ENCODE measurements at regions not wholly inside any gene's neighbourhood (a gene's known extent, or its start where the extent isn't known, plus 50 kb on each side); places are given as distances from the start of the nearest gene placed in this dataset.

DNA sequence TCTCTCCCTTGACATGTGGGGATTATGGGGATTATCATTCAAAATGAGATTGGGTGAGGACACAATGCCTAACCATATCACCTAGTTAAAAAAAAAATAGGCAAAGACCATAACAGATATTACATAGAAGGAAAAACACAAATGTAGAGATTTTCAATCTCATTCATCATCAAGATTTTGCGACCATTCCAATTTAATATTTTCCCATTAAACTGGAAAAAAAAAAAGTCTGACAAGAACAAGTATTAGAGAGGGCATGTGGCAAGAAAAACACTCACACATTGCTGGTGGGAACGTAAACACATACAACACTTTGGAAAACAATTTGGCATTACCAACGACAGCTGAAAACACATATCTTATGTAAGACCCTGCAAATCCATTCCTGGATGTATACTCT, 71.0 kb upstream of the MYCN start:
- no peak for ATAC-seq (ENCODE audit: low FRiP score)
- no peak for DNase-seq (ENCODE audit: low spot score)
- TF ChIP-seq, protein P1, sequence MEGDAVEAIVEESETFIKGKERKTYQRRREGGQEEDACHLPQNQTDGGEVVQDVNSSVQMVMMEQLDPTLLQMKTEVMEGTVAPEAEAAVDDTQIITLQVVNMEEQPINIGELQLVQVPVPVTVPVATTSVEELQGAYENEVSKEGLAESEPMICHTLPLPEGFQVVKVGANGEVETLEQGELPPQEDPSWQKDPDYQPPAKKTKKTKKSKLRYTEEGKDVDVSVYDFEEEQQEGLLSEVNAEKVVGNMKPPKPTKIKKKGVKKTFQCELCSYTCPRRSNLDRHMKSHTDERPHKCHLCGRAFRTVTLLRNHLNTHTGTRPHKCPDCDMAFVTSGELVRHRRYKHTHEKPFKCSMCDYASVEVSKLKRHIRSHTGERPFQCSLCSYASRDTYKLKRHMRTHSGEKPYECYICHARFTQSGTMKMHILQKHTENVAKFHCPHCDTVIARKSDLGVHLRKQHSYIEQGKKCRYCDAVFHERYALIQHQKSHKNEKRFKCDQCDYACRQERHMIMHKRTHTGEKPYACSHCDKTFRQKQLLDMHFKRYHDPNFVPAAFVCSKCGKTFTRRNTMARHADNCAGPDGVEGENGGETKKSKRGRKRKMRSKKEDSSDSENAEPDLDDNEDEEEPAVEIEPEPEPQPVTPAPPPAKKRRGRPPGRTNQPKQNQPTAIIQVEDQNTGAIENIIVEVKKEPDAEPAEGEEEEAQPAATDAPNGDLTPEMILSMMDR (IDR thresholded peaks at IDR 0.05) = no peak

DNA sequence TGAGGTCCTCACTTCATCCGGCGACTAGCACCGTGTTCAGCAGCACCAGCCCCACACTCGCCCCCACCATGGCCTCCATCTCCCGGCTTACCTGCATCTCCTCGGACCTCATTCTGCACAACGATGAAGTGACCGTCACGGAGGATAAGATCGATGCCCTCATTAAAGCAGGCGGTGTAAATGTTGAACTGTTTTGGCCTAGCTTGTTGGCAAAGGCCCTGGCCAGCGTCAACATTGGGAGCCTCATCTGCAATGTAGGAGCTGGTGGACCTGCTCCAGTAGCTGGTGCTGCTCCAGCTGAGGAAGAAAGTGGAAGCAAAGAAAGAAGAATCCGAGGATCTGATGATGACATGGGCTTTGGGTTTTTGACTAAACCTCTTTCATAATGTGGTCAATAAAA, 70.5 kb upstream of the MYCN start:
- DNase-seq (ENCODE audit: low spot score) (no peak), ATAC-seq (ENCODE audit: low FRiP score) (no peak)
- TF ChIP-seq, protein P1 (IDR thresholded peaks at IDR 0.05) = no peak

DNA sequence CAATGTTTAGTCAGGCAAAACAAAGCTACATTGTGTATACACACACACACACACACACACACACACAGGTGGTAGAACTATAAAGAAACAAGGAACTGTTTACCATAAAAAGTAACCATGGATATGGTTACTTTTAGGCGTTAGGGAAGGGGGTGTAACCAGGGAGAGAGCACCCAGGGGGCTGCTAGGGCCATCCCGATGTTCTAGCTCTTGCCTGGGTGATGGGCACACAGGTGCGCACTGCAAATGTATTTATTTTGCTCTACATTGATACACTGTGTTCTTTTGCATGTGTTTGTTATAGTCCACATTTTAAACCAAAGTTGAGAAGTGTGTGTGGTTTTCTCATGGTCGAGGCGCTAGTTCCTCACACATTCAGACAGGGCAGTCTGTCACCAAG, 69.8 kb upstream of the MYCN start:
- TF ChIP-seq, protein P1 (IDR thresholded peaks at IDR 0.05) = no peak
- no peak for ATAC-seq (ENCODE audit: low FRiP score)
- no peak for DNase-seq (ENCODE audit: low spot score)

DNA sequence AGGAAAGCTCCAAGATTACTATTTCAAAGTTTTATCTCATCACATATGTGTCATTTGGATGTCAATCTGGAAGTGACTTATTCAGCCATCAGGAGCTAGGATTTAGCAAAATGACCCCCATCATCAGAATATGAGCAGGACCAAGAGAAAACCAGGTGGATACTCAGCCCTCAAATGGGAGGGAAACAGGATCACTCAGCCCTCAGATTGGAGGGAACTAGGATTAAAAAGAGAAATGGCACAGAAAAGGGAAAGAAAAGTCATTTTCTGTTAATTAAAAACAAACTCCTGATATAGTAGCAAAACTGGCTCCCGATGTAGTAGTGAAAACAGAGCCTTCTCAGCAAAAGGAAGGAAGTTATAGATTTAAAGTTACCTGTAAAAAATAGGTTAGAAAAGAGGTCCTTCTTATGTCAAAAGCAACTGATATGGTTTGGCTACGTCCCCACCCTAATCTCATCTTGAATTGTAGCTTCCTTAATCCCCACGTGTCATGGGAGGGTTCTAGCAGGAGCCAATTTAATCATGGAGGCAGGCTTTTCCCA, 69.0 kb upstream of the MYCN start:
- TF ChIP-seq, protein P1 (IDR thresholded peaks at IDR 0.05) = no peak
- DNase-seq (ENCODE audit: low spot score) (no peak), ATAC-seq (ENCODE audit: low FRiP score) (no peak)

DNA sequence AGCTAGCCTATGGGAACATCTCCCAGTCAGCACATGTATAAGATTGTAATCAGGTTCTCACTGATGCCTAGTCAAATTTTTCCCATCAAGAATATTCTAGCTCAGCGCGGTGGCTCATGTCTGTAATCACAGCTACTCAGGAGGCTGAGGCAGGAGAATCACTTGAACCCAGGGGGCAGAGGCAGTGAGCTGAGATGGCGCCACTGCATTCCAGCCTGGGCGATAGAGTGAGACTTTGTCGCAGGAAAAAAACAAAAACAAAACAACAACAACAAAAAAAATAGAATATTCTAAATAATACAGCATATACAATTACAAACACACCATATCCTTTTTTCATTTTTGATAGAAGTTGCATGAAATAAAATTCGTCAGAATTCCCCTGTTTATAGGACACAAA, 67.5 kb upstream of the MYCN start:
- TF ChIP-seq, protein P1 (IDR thresholded peaks at IDR 0.05) = no peak

DNA sequence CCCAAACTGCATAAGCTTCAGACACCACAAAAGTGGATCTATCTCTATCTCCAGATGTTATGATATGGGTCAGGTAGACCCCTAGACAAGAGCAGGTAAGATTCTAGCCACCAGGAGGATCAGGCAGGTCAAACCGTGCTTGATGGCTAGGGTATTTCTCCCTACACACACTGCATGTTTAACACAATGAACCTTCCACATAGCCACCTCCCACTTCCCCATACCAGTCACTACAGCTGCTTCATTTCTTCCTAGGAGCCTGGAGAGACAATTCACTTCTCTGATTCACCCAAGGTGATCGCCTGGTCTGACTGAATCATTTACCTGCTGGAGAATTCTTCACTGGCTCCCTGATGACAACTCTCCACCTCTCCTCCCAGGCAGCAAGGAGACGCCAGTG, 66.0 kb upstream of the MYCN start:
- ATAC-seq (ENCODE audit: low FRiP score) (no peak), DNase-seq (ENCODE audit: low spot score) (no peak)
- TF ChIP-seq, protein P1 (IDR thresholded peaks at IDR 0.05) = no peak

More for the DNA sequence above, 67.5 kb upstream of the MYCN start:
- DNase-seq (ENCODE audit: low spot score) = no peak
- no peak for ATAC-seq (ENCODE audit: low FRiP score)
